A549 (cell line): ENCODE measurements at regions not wholly inside any gene's neighbourhood (a gene's known extent, or its start where the extent isn't known, plus 50 kb on each side); places are given as distances from the start of the nearest gene placed in this dataset.

Source experiments
- ATAC-seq, 2 experiments: fragments of 200-7000 bp in 1 of 2; fragments of >200 bp in 1 of 2; cut with Nextera tagmentation in 1 of 2; cut with Tn5 transposase in 1 of 2; 3 replicates each; pipeline versions ENCODE4 v1.8.0 to v1.9.1; 2018 to 2020; ENCODE audit warnings: mild to moderate bottlenecking in 1 of 2, moderate library complexity in 1 of 2
- CTCF ChIA-PET: fragments of 300-600 bp; sonication (Branson Sonifier 250); formaldehyde crosslinking; extraction: SDS; loops from one replicate; lab custom pipeline; 2021; ENCODE audit warnings: antibody characterized with exemption, inconsistent platforms; lab: Yijun Ruan, JAX
- POLR2A ChIA-PET: fragments of 350-600 bp; formaldehyde crosslinking; extraction: SDS; loops from one replicate; lab custom pipeline; 2021; ENCODE audit warnings: antibody characterized with exemption, inconsistent platforms; lab: Yijun Ruan, JAX
- DNase-seq, 2 experiments: peaks; one replicate each; pipeline versions ENCODE4 v3.0.0 to v3.0.0-alpha.2; 2011 to 2016; ENCODE audit warnings: low read depth in 1 of 2, low spot score in 1 of 2
- FAIRE-seq: peaks from 2 replicates; lab custom pipeline; 2011; peaks lifted over from hg19 to GRCh38; lab: Jason Lieb, UNC
- H3K27ac ChIP-seq, 2 experiments: fragments of >200 bp; sonication (Bioruptor Twin); formaldehyde crosslinking; 3 replicates each; pipeline ENCODE4 v1.5.1; 2016 to 2017
- H3K4me1 ChIP-seq: fragments of >200 bp; sonication (Bioruptor Twin); formaldehyde crosslinking; 3 replicates; pipeline ENCODE4 v1.6.1; 2016
- H3K4me2 ChIP-seq: fragments of >200 bp; sonication (Bioruptor Twin); formaldehyde crosslinking; 3 replicates; pipeline ENCODE4 v1.6.1; 2016
- H3K4me3 ChIP-seq: fragments of >200 bp; sonication (Bioruptor Twin); formaldehyde crosslinking; 3 replicates; pipeline ENCODE4 v1.5.1; 2016
- H3K9me3 ChIP-seq: fragments of >200 bp; sonication (Bioruptor Twin); formaldehyde crosslinking; 3 replicates; pipeline ENCODE4 v1.6.1; 2016
- BHLHE40 ChIP-seq: IDR thresholded peaks from 2 replicates; pipeline ENCODE4 v1.6.1; 2012; ENCODE audit warnings: low read depth, low read length, inconsistent platforms
- CBX2 ChIP-seq: fragments of 200-600 bp; sonication (generic); IDR thresholded peaks from 2 replicates; pipeline ENCODE4 v1.6.1; 2016; ENCODE audit warnings: low read depth, mild to moderate bottlenecking, borderline replicate concordance
- CHD2 ChIP-seq: fragments of 150-350 bp; IDR thresholded peaks from 2 replicates; pipeline ENCODE4 v1.6.1; 2014; ENCODE audit warnings: low read length; ENCODE audit not compliant: partially characterized antibody
- EP300 ChIP-seq, 2 experiments: fragments of >200 bp; sonication (Bioruptor Twin); formaldehyde crosslinking; IDR thresholded peaks; 2 replicates in 1 of 2; 3 replicates in 1 of 2; pipeline ENCODE4 v1.6.1; 2016 to 2017
- FOSL2 ChIP-seq, 2 experiments: fragments of 450-650 bp in 1 of 2; fragments of >200 bp in 1 of 2; sonication (Bioruptor Twin) in 1 of 2; formaldehyde crosslinking; IDR thresholded peaks; 2 replicates each; pipeline versions ENCODE4 v1.5.0 to v1.6.1; 2016 to 2020; ENCODE audit warnings: mild to moderate bottlenecking in 1 of 2, moderate library complexity in 1 of 2
- FOXS1 ChIP-seq: fragments of 250-450 bp; sonication (Bioruptor Pico); IDR thresholded peaks from 2 replicates; pipeline ENCODE4 v1.5.0; 2020; ENCODE audit warnings: mild to moderate bottlenecking, moderate library complexity
- HOXA7 ChIP-seq: fragments of 250-450 bp; sonication (Bioruptor Pico); IDR thresholded peaks from 2 replicates; pipeline ENCODE4 v1.5.0; 2020; ENCODE audit warnings: mild to moderate bottlenecking, moderate library complexity
- HOXB13 ChIP-seq: fragments of 250-450 bp; sonication (Bioruptor Pico); IDR thresholded peaks from 2 replicates; pipeline ENCODE4 v1.5.0; 2020; ENCODE audit warnings: low read depth, mild to moderate bottlenecking, moderate library complexity
- JUN ChIP-seq, 2 experiments: fragments of >200 bp; sonication (Bioruptor Twin); formaldehyde crosslinking; IDR thresholded peaks; 2 replicates in 1 of 2; 3 replicates in 1 of 2; pipeline ENCODE4 v1.6.1; 2016 to 2017
- JUNB ChIP-seq: fragments of >200 bp; sonication (Bioruptor Twin); formaldehyde crosslinking; IDR thresholded peaks from 2 replicates; pipeline ENCODE4 v1.6.1; 2016
- KDM1A ChIP-seq: fragments of 200-600 bp; sonication (generic); IDR thresholded peaks from 2 replicates; pipeline ENCODE4 v1.6.1; 2016; ENCODE audit warnings: low read depth, mild to moderate bottlenecking
- KDM5A ChIP-seq: fragments of 200-600 bp; sonication (generic); IDR thresholded peaks from 2 replicates; pipeline ENCODE4 v1.6.1; 2016; ENCODE audit warnings: antibody characterized with exemption, mild to moderate bottlenecking
- MAFK ChIP-seq: fragments of 450-650 bp; IDR thresholded peaks from 2 replicates; pipeline ENCODE4 v1.6.1; 2014; ENCODE audit not compliant: partially characterized antibody
- NFE2L2 ChIP-seq: fragments of 150-350 bp; conservative IDR thresholded peaks from 2 replicates; pipeline ENCODE4 v1.6.1; 2014; ENCODE audit warnings: low read length
- NPAS2 ChIP-seq: fragments of 250-450 bp; sonication (Bioruptor Pico); IDR thresholded peaks from 2 replicates; pipeline ENCODE4 v1.8.0; 2022; ENCODE audit warnings: mild to moderate bottlenecking, moderate library complexity, borderline replicate concordance
- NR3C1 ChIP-seq: fragments of >200 bp; sonication (Bioruptor Twin); formaldehyde crosslinking; IDR thresholded peaks from 3 replicates; pipeline ENCODE4 v1.6.1; 2017
- POLR2AphosphoS2 ChIP-seq: conservative IDR thresholded peaks from 2 replicates; pipeline ENCODE4 v1.6.1; 2012; ENCODE audit warnings: low read length, improper control_type of control experiment, inconsistent platforms
- RAD21 ChIP-seq, 2 experiments: fragments of >200 bp in 1 of 2; sonication (Bioruptor Twin) in 1 of 2; formaldehyde crosslinking in 1 of 2; IDR thresholded peaks in 1 of 2; conservative IDR thresholded peaks in 1 of 2; 2 replicates in 1 of 2; 3 replicates in 1 of 2; pipeline ENCODE4 v1.6.1; 2012 to 2018; ENCODE audit warnings: inconsistent platforms in 1 of 2
- RARB ChIP-seq: fragments of 250-450 bp; sonication (Bioruptor Pico); IDR thresholded peaks from 2 replicates; pipeline ENCODE4 v1.8.0; 2021; ENCODE audit warnings: mild to moderate bottlenecking, moderate library complexity
- SMC3 ChIP-seq: fragments of >200 bp; sonication (Bioruptor Twin); formaldehyde crosslinking; IDR thresholded peaks from 3 replicates; pipeline ENCODE4 v1.6.1; 2018; ENCODE audit warnings: inconsistent platforms
- SREBF2 ChIP-seq: fragments of 450-650 bp; IDR thresholded peaks from 2 replicates; pipeline ENCODE4 v1.6.1; 2014; ENCODE audit warnings: mild to moderate bottlenecking, moderate library complexity
- TFCP2L1 ChIP-seq: fragments of 250-450 bp; sonication (Bioruptor Pico); IDR thresholded peaks from 2 replicates; pipeline ENCODE4 v1.5.0; 2021; ENCODE audit warnings: mild to moderate bottlenecking
- ZFP36 ChIP-seq: fragments of 450-650 bp; IDR thresholded peaks from 2 replicates; pipeline ENCODE4 v1.6.1; 2014; ENCODE audit warnings: borderline replicate concordance; ENCODE audit not compliant: partially characterized antibody
- WGBS: methylation state at CpG from one replicate; pipeline ENCODE4 v1.1.6; 2017; ENCODE audit errors: missing lambda C conversion rate; 5-methylcytosine and 5-hydroxymethylcytosine counted together
- TF ChIP-seq, protein P1 (sequence below): fragments of >200 bp; sonication (Bioruptor Twin); formaldehyde crosslinking; IDR thresholded peaks from 3 replicates; pipeline ENCODE4 v1.5.1; 2016
- TF ChIP-seq, protein P2 (sequence below): fragments of >200 bp; sonication (Bioruptor Twin); formaldehyde crosslinking; IDR thresholded peaks from 2 replicates; pipeline ENCODE4 v1.6.1; 2016
- TF ChIP-seq, protein P3 (sequence below): IDR thresholded peaks from 2 replicates; pipeline ENCODE4 v1.6.1; 2012
- TF ChIP-seq, protein P4 (sequence below): IDR thresholded peaks from 2 replicates; pipeline ENCODE4 v1.6.1; 2012; ENCODE audit warnings: low read depth, borderline replicate concordance

DNA sequence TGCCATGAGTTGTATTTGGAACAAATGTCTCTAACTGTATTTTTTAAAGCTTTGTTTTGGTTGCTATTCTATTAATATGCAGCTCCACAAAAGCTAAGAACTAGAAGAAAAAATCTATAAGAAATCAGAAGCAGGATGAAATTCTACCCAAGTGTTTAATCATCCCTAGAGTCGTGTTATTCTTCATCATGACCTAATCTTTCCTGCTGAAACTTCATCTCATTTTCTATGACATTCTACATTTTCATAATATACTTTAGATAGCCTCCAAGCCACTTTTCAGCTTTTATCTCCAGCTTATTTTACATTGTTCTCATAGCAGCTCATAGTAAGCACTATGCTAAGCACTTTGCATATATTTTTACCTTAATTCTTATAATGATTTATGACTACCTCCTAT, 302.8 kb downstream of the FOXO1 start:
- no peak for TF ChIP-seq FOSL2 (IDR thresholded peaks at IDR 0.05)
- TF ChIP-seq FOSL2 (CRISPR knock-in tag; IDR thresholded peaks at IDR 0.05), result no peak
- TF ChIP-seq NFE2L2, result no peak
- TF ChIP-seq JUN (IDR thresholded peaks at IDR 0.05), result no peak
- TF ChIP-seq, protein P1, sequence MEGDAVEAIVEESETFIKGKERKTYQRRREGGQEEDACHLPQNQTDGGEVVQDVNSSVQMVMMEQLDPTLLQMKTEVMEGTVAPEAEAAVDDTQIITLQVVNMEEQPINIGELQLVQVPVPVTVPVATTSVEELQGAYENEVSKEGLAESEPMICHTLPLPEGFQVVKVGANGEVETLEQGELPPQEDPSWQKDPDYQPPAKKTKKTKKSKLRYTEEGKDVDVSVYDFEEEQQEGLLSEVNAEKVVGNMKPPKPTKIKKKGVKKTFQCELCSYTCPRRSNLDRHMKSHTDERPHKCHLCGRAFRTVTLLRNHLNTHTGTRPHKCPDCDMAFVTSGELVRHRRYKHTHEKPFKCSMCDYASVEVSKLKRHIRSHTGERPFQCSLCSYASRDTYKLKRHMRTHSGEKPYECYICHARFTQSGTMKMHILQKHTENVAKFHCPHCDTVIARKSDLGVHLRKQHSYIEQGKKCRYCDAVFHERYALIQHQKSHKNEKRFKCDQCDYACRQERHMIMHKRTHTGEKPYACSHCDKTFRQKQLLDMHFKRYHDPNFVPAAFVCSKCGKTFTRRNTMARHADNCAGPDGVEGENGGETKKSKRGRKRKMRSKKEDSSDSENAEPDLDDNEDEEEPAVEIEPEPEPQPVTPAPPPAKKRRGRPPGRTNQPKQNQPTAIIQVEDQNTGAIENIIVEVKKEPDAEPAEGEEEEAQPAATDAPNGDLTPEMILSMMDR, result no peak
- no peak for TF ChIP-seq ZFP36
- no peak for TF ChIP-seq TFCP2L1
- TF ChIP-seq HOXB13 (CRISPR knock-in tag), result no peak
- TF ChIP-seq NPAS2 (CRISPR knock-in tag), result no peak
- no peak for TF ChIP-seq EP300 (IDR thresholded peaks at IDR 0.05)
- no peak for TF ChIP-seq BHLHE40
- TF ChIP-seq MAFK, result no peak
- TF ChIP-seq, protein P2, sequence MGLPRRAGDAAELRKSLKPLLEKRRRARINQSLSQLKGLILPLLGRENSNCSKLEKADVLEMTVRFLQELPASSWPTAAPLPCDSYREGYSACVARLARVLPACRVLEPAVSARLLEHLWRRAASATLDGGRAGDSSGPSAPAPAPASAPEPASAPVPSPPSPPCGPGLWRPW, result no peak
- no peak for TF ChIP-seq SREBF2
- no peak for TF ChIP-seq NR3C1
- TF ChIP-seq JUNB, result no peak
- no peak overlapping the region for H3K27ac ChIP-seq
- no peaks in the 10 kb centered on the region for H3K9me3 ChIP-seq
- H3K4me3 ChIP-seq, result no peak overlapping the region
- DNase-seq, result no peak
- CTCF ChIA-PET, result no interaction called here
- POLR2A ChIA-PET, result no interaction called here
- FAIRE-seq, result no peak
- WGBS, result 26% methylated on average over 1 of the region's 1 CpG
- no peak for ATAC-seq
- H3K4me2 ChIP-seq, result no peak overlapping the region
- H3K4me1 ChIP-seq, result no peaks in the 10 kb centered on the region

DNA sequence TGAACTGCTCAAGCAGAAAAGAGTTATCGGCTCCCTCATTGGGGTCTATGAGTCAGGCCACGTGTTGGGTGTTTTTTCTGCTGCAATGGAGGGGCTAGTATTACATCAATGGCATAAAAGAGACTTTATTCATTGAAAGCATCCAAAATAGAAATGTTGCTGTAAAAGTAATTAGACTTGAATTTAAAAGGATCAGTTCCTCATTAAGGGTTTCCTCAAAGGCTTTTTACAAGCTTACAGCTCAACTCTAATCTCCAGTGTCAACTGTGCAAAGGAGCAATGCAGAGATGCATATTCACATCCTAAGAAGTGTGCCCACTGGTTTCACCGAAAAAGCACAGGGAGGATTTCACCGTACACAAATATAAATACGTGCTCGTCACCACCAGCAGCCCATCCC, 300.3 kb downstream of the FOXO1 start:
- POLR2A ChIA-PET, result no interaction called here
- ATAC-seq, result no peak
- Histone ChIP-seq H3K4me3 (no peak overlapping the region), H3K27ac (no peak overlapping the region)
- DNase-seq, result no peak
- TF ChIP-seq CHD2, result no peak
- no peak for TF ChIP-seq KDM5A
- TF ChIP-seq, protein P3, sequence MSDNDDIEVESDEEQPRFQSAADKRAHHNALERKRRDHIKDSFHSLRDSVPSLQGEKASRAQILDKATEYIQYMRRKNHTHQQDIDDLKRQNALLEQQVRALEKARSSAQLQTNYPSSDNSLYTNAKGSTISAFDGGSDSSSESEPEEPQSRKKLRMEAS, result no peak
- no peak for TF ChIP-seq JUNB
- no peak for TF ChIP-seq RARB
- TF ChIP-seq KDM1A, result no peak
- no peak for TF ChIP-seq SMC3
- TF ChIP-seq NR3C1, result no peak
- TF ChIP-seq, protein P2, result no peak
- no peak for TF ChIP-seq RAD21 (conservative IDR thresholded peaks at IDR 0.05 in 1 of 2, IDR thresholded peaks at IDR 0.05 in 1 of 2)
- no peak for TF ChIP-seq BHLHE40
- TF ChIP-seq POLR2AphosphoS2, result no peak
- TF ChIP-seq, protein P1, result no peak
- TF ChIP-seq HOXA7, result no peak
- TF ChIP-seq NFE2L2, result no peak
- no peak for TF ChIP-seq CBX2
- TF ChIP-seq FOXS1 (CRISPR knock-in tag), result no peak
- TF ChIP-seq, protein P4, sequence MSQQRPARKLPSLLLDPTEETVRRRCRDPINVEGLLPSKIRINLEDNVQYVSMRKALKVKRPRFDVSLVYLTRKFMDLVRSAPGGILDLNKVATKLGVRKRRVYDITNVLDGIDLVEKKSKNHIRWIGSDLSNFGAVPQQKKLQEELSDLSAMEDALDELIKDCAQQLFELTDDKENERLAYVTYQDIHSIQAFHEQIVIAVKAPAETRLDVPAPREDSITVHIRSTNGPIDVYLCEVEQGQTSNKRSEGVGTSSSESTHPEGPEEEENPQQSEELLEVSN, result no peak
- TF ChIP-seq TFCP2L1, result no peak
- TF ChIP-seq, all 56 proteins: peak for 0
- FAIRE-seq, result no peak
- Histone ChIP-seq H3K4me2 (no peak overlapping the region), H3K9me3 (no peaks in the 10 kb centered on the region), H3K4me1 (no peaks in the 10 kb centered on the region)
- 84% methylated on average over 6 of the region's 6 CpGs for WGBS
- CTCF ChIA-PET, result no interaction called here
